ENCODE measurements at regions not wholly inside any gene's neighbourhood (a gene's known extent, or its start where the extent isn't known, plus 50 kb on each side); places are given as distances from the start of the nearest gene placed in this dataset.

GRCh38 chr9:10899509-10899908, 286.7 kb upstream of the PTPRD start:
- Histone ChIP-seq H3K4me3 (ENCODE audit: low read length in 3 of 3) (no peak overlapping the region), H3K9ac (ENCODE audit: low read length in 3 of 3) (no peak overlapping the region), H3K36me3 (ENCODE audit: control insufficient read depth in 2 of 3, insufficient read depth in 3 of 3, low read length in 3 of 3) (no peaks in the 10 kb centered on the region), H3K27me3 (ENCODE audit: control insufficient read depth, insufficient read depth, low read length) (no peaks in the 10 kb centered on the region), H3K27ac (ENCODE audit: low read depth in 2 of 2, low read length in 2 of 2) (no peak overlapping the region), H3K9me3 (ENCODE audit: control insufficient read depth in 2 of 3, insufficient read depth in 1 of 3, low read length in 3 of 3) (no peaks in the 10 kb centered on the region), H3K4me1 (ENCODE audit: control insufficient read depth in 2 of 3, insufficient read depth in 2 of 3, low read depth in 1 of 3, low read length in 3 of 3) (no peaks in the 10 kb centered on the region)
- no peak for TF ChIP-seq CTCF (IDR thresholded peaks at IDR 0.05; ENCODE audit: borderline replicate concordance, extremely low read depth, insufficient read depth)
- DNase-seq (no peak), FAIRE-seq (no peak)
- intact Hi-C loops (cut with DNase I), result no loop called here

GRCh38 chr9:10903969-10904368, 291.2 kb upstream of the PTPRD start:
- H3K36me3 ChIP-seq (ENCODE audit: control insufficient read depth in 2 of 3, insufficient read depth in 3 of 3, low read length in 3 of 3), result no peaks in the 10 kb centered on the region
- H3K27me3 ChIP-seq (ENCODE audit: control insufficient read depth, insufficient read depth, low read length), result no peaks in the 10 kb centered on the region
- TF ChIP-seq CTCF (IDR thresholded peaks at IDR 0.05; ENCODE audit: borderline replicate concordance, extremely low read depth, insufficient read depth), result no peak
- DNase-seq (no peak), FAIRE-seq (no peak)
- intact Hi-C loops (cut with DNase I), result no loop called here
- H3K4me3 ChIP-seq (ENCODE audit: low read length in 3 of 3), result no peak overlapping the region
- H3K9ac ChIP-seq (ENCODE audit: low read length in 3 of 3), result no peak overlapping the region
- no peaks in the 10 kb centered on the region for H3K4me1 ChIP-seq (ENCODE audit: control insufficient read depth in 2 of 3, insufficient read depth in 2 of 3, low read depth in 1 of 3, low read length in 3 of 3)
- no peaks in the 10 kb centered on the region for H3K9me3 ChIP-seq (ENCODE audit: control insufficient read depth in 2 of 3, insufficient read depth in 1 of 3, low read length in 3 of 3)
- no peak overlapping the region for H3K27ac ChIP-seq (ENCODE audit: low read depth in 2 of 2, low read length in 2 of 2)

- Histone ChIP-seq H3K4me1 (ENCODE audit: control insufficient read depth in 2 of 3, insufficient read depth in 2 of 3, low read depth in 1 of 3, low read length in 3 of 3) (no peaks in the 10 kb centered on the region), H3K27me3 (ENCODE audit: control insufficient read depth, insufficient read depth, low read length) (no peaks in the 10 kb centered on the region), H3K4me3 (ENCODE audit: low read length in 3 of 3) (no peak overlapping the region), H3K36me3 (ENCODE audit: control insufficient read depth in 2 of 3, insufficient read depth in 3 of 3, low read length in 3 of 3) (no peaks in the 10 kb centered on the region), H3K9me3 (ENCODE audit: control insufficient read depth in 2 of 3, insufficient read depth in 1 of 3, low read length in 3 of 3) (no peaks in the 10 kb centered on the region), H3K27ac (ENCODE audit: low read depth in 2 of 2, low read length in 2 of 2) (no peak overlapping the region), H3K9ac (ENCODE audit: low read length in 3 of 3) (no peak overlapping the region)
- peak in 1 of 5 donors; percentile 67 for DNase-seq
- intact Hi-C loops (cut with DNase I), result no loop called here
- TF ChIP-seq CTCF (IDR thresholded peaks at IDR 0.05; ENCODE audit: borderline replicate concordance, extremely low read depth, insufficient read depth), result no peak
- no peak for FAIRE-seq
Observed at GRCh38 chr9:10910779-10911178, 298.0 kb upstream of the PTPRD start.

- Histone ChIP-seq H3K9ac (ENCODE audit: low read length in 3 of 3) (no peak overlapping the region), H3K4me3 (ENCODE audit: low read length in 3 of 3) (no peak overlapping the region), H3K36me3 (ENCODE audit: control insufficient read depth in 2 of 3, insufficient read depth in 3 of 3, low read length in 3 of 3) (no peaks in the 10 kb centered on the region), H3K27me3 (ENCODE audit: control insufficient read depth, insufficient read depth, low read length) (no peaks in the 10 kb centered on the region), H3K9me3 (ENCODE audit: control insufficient read depth in 2 of 3, insufficient read depth in 1 of 3, low read length in 3 of 3) (no peaks in the 10 kb centered on the region), H3K27ac (ENCODE audit: low read depth in 2 of 2, low read length in 2 of 2) (no peak overlapping the region), H3K4me1 (ENCODE audit: control insufficient read depth in 2 of 3, insufficient read depth in 2 of 3, low read depth in 1 of 3, low read length in 3 of 3) (no peaks in the 10 kb centered on the region)
- no peak for TF ChIP-seq CTCF (IDR thresholded peaks at IDR 0.05; ENCODE audit: borderline replicate concordance, extremely low read depth, insufficient read depth)
- DNase-seq (no peak), FAIRE-seq (no peak)
- intact Hi-C loops (cut with DNase I), result no loop called here
Observed at GRCh38 chr9:10911373-10911772, 298.6 kb upstream of the PTPRD start.

Data from kidney (tissue), 13 donors.